ENCODE measurements at regions not wholly inside any gene's neighbourhood (a gene's known extent, or its start where the extent isn't known, plus 50 kb on each side); places are given as distances from the start of the nearest gene placed in this dataset.

DNA sequence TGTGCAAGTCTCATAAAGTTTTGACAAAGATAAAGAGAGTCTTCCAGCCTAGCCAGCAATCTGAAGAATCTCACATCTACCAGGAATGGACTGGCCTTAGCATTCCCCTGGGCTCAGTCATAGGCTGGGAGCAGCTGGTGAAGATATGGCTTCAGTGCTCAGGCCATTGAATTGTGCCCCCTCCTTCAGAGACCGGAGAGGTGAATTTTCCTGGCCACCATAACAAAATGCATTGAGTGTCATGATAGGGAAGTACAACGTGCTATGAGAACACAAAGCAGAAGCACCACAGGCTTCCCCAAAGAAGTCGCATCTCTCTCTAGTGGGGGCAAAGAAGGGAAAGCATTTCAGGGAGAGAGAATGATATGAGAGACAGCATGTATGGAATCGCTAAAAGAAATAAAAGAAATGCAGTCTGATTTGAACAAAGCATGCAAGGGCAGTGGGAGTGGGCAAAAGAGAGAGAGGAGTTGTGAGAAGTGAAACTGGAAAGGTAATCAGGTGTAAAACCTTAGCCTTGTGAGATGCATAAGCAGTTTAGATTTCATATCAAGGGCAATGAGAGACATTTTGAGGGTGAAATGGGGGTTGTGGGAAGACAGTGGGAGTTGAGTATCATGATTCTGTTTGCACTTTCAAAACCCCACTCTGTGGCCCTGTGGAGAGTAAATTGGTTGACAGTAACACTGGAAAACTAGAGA, 57.1 kb upstream of the NMUR2 start (continued):
- no peak for TF ChIP-seq CEBPB (IDR thresholded peaks at IDR 0.05; ENCODE audit: low read depth, low read length)
